ENCODE measurements at regions not wholly inside any gene's neighbourhood (a gene's known extent, or its start where the extent isn't known, plus 50 kb on each side); places are given as distances from the start of the nearest gene placed in this dataset.

DNA sequence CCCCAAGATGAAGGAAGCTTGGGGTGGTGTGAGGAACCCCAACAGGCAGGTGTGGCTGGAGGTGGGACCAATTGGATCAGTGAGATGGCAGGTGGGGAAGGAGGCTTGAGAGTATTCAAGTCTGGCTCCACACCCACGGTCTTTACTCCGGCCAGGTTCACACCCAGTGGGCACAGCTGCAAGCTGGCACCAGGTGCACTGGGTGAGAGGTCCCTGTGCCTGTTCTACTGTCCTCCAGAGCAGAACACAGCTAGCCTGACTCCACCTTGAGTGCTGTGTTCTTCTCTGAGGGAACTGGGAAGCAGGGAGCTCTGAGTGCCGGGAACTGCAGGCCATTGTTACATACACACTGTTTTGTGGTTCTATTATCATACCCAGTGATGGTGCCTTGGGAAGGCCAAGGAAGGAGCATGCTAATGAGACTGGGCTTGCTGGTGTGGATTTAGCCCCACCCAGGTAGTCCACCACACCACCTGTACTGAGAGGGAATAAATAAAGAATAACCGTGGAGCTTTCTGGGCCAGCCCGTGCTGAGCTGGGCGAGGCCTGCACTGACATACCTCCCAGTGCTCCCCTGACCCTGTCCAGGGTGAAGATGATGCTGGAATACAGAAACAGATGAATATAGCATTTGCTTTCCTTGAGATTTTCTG, 93.4 kb downstream of the ABHD5 start:
- 62 to 83% (median 76%) methylated on average over 5 to 6 of the region's 6 CpGs for WGBS, 5 donors
- no peak overlapping the region for H3K27ac ChIP-seq

DNA sequence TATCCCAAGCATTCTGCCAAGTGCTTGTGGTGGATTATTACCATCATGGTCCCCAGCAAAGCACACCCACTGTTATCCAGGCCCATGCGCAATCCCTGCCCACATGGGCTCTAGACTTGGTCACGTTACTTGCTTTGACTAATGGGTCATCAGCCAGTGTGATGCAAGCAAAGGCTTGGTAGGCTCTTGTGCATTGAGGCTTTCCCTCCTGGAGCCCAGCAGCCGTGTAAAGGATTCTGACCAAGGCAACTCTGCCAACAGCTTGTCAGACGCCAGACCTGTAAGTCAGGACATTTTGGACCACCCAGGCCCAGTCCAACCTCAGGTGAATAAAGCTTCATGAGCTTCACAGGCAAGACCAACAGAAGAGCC, 93.9 kb downstream of the ABHD5 start:
- Histone ChIP-seq H3K27ac (no peak overlapping the region), H3K4me1 (no peaks in the 10 kb centered on the region), H3K4me3 (no peak overlapping the region), H3K9me3 (peaks cover 0 to 6% (median 0%) of the 10 kb centered on the region in 4 donors), H3K36me3 (no peaks in the 10 kb centered on the region), H3K27me3 (peaks cover 0 to 7% (median 0%) of the 10 kb centered on the region in 3 donors)
- 71 to 93% (median 79%) methylated on average over 4 of the region's 4 CpGs for WGBS, 5 donors
- TF ChIP-seq POLR2AphosphoS5 (IDR thresholded peaks at IDR 0.05) (no peak), EP300 (IDR thresholded peaks at IDR 0.05) (no peak), POLR2A (IDR thresholded peaks at IDR 0.05) (no peak)
- TF ChIP-seq, protein P1, sequence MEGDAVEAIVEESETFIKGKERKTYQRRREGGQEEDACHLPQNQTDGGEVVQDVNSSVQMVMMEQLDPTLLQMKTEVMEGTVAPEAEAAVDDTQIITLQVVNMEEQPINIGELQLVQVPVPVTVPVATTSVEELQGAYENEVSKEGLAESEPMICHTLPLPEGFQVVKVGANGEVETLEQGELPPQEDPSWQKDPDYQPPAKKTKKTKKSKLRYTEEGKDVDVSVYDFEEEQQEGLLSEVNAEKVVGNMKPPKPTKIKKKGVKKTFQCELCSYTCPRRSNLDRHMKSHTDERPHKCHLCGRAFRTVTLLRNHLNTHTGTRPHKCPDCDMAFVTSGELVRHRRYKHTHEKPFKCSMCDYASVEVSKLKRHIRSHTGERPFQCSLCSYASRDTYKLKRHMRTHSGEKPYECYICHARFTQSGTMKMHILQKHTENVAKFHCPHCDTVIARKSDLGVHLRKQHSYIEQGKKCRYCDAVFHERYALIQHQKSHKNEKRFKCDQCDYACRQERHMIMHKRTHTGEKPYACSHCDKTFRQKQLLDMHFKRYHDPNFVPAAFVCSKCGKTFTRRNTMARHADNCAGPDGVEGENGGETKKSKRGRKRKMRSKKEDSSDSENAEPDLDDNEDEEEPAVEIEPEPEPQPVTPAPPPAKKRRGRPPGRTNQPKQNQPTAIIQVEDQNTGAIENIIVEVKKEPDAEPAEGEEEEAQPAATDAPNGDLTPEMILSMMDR (IDR thresholded peaks at IDR 0.05) = no peak
- intact Hi-C loops (cut with DNase I; ENCODE audit: low total_unique reads) = no loop called here
- no peak for DNase-seq

More for the DNA sequence above, 93.4 kb downstream of the ABHD5 start:
- no peaks in the 10 kb centered on the region for H3K36me3 ChIP-seq
- no peaks in the 10 kb centered on the region for H3K4me1 ChIP-seq
- intact Hi-C loops (cut with DNase I; ENCODE audit: low total_unique reads) = no loop called here
- DNase-seq = no peak
- peaks cover 0 to 7% (median 0%) of the 10 kb centered on the region in 3 donors for H3K27me3 ChIP-seq
- no peak overlapping the region for H3K4me3 ChIP-seq
- peaks cover 0 to 6% (median 0%) of the 10 kb centered on the region in 4 donors for H3K9me3 ChIP-seq
- TF ChIP-seq POLR2AphosphoS5 (IDR thresholded peaks at IDR 0.05) (no peak), EP300 (IDR thresholded peaks at IDR 0.05) (no peak), POLR2A (IDR thresholded peaks at IDR 0.05) (no peak)
- TF ChIP-seq, protein P1 (IDR thresholded peaks at IDR 0.05) = no peak

DNA sequence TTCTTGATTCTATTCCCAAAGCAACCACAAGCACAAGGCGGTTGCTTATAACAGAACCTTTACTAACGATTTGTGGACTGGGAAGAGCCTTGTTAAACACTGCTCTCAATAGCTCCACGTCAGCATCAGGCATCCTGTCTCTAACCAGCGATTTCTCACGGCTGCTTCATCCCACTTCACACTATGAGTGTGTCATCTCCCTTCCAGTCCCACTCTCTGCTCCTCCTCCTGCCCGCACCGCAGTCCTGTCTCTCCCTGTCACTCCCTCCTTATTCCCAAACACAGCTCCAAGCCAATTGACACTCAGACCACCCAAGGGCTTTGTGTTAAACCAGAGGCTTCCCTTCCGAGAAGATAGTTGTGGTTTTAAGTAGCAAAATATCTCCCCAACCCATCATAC, 94.8 kb downstream of the ABHD5 start:
- H3K27ac ChIP-seq = no peak overlapping the region
- WGBS, 5 donors = 59 to 66% (median 60%) methylated on average over 8 of the region's 8 CpGs
- intact Hi-C loops (cut with DNase I; ENCODE audit: low total_unique reads) = no loop called here
- no peaks in the 10 kb centered on the region for H3K4me1 ChIP-seq
- peaks cover 0 to 6% (median 0%) of the 10 kb centered on the region in 4 donors for H3K9me3 ChIP-seq
- H3K4me3 ChIP-seq = no peak overlapping the region
- H3K27me3 ChIP-seq = peaks cover 0 to 7% (median 0%) of the 10 kb centered on the region in 3 donors
- no peak for TF ChIP-seq EP300 (IDR thresholded peaks at IDR 0.05)
- TF ChIP-seq, protein P1 (IDR thresholded peaks at IDR 0.05) = no peak
- no peak for TF ChIP-seq POLR2AphosphoS5 (IDR thresholded peaks at IDR 0.05)
- TF ChIP-seq POLR2A (IDR thresholded peaks at IDR 0.05) = no peak
- no peak for DNase-seq
- no peaks in the 10 kb centered on the region for H3K36me3 ChIP-seq

DNA sequence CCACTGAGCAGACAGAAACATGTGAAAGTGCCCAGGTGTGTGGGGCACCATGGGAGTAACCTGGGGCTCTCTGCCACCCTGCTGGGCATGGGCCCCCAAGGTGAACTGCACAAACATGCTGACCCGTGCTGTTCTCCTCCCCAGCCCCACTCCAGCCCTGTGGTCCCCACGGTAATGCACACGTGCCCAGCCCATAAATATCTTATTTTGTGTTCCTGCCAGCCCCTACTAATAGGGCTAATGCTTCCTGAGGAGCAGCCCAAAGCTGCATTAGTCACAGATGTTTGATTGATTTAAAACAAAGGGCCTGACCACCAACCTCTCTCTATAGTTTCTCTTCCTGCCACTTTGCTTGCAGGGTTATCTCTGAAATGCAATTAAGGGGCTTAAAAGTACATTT, 95.4 kb downstream of the ABHD5 start:
- no peak overlapping the region for H3K4me3 ChIP-seq
- WGBS, 5 donors = 9 to 16% (median 11%) methylated on average over 3 of the region's 3 CpGs
- intact Hi-C loops (cut with DNase I; ENCODE audit: low total_unique reads) = no loop called here

More for the DNA sequence above, 95.4 kb downstream of the ABHD5 start:
- Histone ChIP-seq H3K27me3 (peaks cover 0 to 7% (median 0%) of the 10 kb centered on the region in 3 donors), H3K4me1 (no peaks in the 10 kb centered on the region), H3K36me3 (no peaks in the 10 kb centered on the region), H3K9me3 (peaks cover 0 to 6% (median 0%) of the 10 kb centered on the region in 4 donors), H3K27ac (no peak overlapping the region)
- DNase-seq = no peak
- TF ChIP-seq POLR2A (IDR thresholded peaks at IDR 0.05) (no peak), EP300 (IDR thresholded peaks at IDR 0.05) (no peak), POLR2AphosphoS5 (IDR thresholded peaks at IDR 0.05) (no peak)
- TF ChIP-seq, protein P1 (IDR thresholded peaks at IDR 0.05) = no peak

Measured in stomach (tissue), 8 donors.